Activated CD4-positive, CD25-positive, alpha-beta regulatory T cell treated with anti-CD3 and anti-CD28 coated beads, Interleukin-2, amount 50 U/mL, for 24 hours (primary cell): ENCODE measurements at regions not wholly inside any gene's neighbourhood (a gene's known extent, or its start where the extent isn't known, plus 50 kb on each side); places are given as distances from the start of the nearest gene placed in this dataset.

Experiments used
- ATAC-seq, 2 donors: fragments of 150-1000 bp; cut with Tn5 transposase; one replicate each; pipeline ENCODE4 v1.10.0; 2021; ENCODE audit warnings: mild to moderate bottlenecking in 1 of 2, moderate library complexity in 1 of 2

GRCh38 chr1:84090447-84091245, 53.4 kb upstream of the PRKACB start:
- ATAC-seq: peak; percentile 72 to 77

- ATAC-seq: peak; percentile 30 to 44
Observed at GRCh38 chr1:84089867-84090266, 54.2 kb upstream of the PRKACB start.

GRCh38 chr1:84089465-84089864, 54.6 kb upstream of the PRKACB start:
- peak; percentile 59 to 68 for ATAC-seq

- ATAC-seq: no peak
Observed at GRCh38 chr1:84086616-84087015, 57.5 kb upstream of the PRKACB start.

GRCh38 chr1:84086189-84086588, 57.9 kb upstream of the PRKACB start:
- ATAC-seq: no peak

- ATAC-seq: no peak
Observed at GRCh38 chr1:84083307-84083706, 60.8 kb upstream of the PRKACB start.

GRCh38 chr1:84078842-84079202, 65.2 kb upstream of the PRKACB start:
- ATAC-seq: no peak

- peak; percentile 43 to 45 for ATAC-seq
Observed at GRCh38 chr1:84078108-84078841, 65.8 kb upstream of the PRKACB start.

GRCh38 chr1:84077476-84078107, 66.5 kb upstream of the PRKACB start:
- ATAC-seq: peak; percentile 85 to 91

- no peak for ATAC-seq
Observed at GRCh38 chr1:84073266-84073665, 70.8 kb upstream of the PRKACB start.

GRCh38 chr1:84069236-84069845, 70.4 kb upstream of the TTLL7 start:
- ATAC-seq: no peak

- ATAC-seq: no peak
Observed at GRCh38 chr1:84062496-84062895, 63.6 kb upstream of the TTLL7 start.

GRCh38 chr1:84061336-84061735, 62.4 kb upstream of the TTLL7 start:
- no peak for ATAC-seq

- ATAC-seq: no peak
Observed at GRCh38 chr1:84060781-84061180, 61.8 kb upstream of the TTLL7 start.

- ATAC-seq: no peak
Observed at GRCh38 chr1:84048820-84049219, 49.9 kb upstream of the TTLL7 start.
